ENCODE measurements at regions not wholly inside any gene's neighbourhood (a gene's known extent, or its start where the extent isn't known, plus 50 kb on each side); places are given as distances from the start of the nearest gene placed in this dataset.

GRCh38 chr22:48689206-48689605, 1138.5 kb downstream of the BRD1 start:
- no peak for TF ChIP-seq CTCF (IDR thresholded peaks at IDR 0.05 in 2 of 3, conservative IDR thresholded peaks at IDR 0.05 in 1 of 3; ENCODE audit: borderline replicate concordance in 1 of 3, insufficient read depth in 1 of 3, low read depth in 2 of 3, low read length in 2 of 3)
- TF ChIP-seq EZH2 (IDR thresholded peaks at IDR 0.05): no peak
- no peak for TF ChIP-seq POLR2A (IDR thresholded peaks at IDR 0.05; ENCODE audit: borderline replicate concordance, extremely low read depth, insufficient read depth, insufficient read length)
- no peak for TF ChIP-seq ATF3 (IDR thresholded peaks at IDR 0.05)
- TF ChIP-seq SP1 (IDR thresholded peaks at IDR 0.05; ENCODE audit: low read depth): no peak
